K562 (cell line): ENCODE measurements at regions not wholly inside any gene's neighbourhood (a gene's known extent, or its start where the extent isn't known, plus 50 kb on each side); places are given as distances from the start of the nearest gene placed in this dataset.

Experiments used
- ATAC-seq: fragments of 200-7000 bp; cut with Tn5 transposase; 3 replicates; pipeline ENCODE4 v1.9.1; 2020; ENCODE audit warnings: moderate library complexity
- BruUV-seq: library from RNA; stranded (reverse); fragments of 400-500 nt; replicated peaks from 2 replicates; lab custom pipeline; 2021; lab: Mats Ljungman, UMichigan
- CTCF ChIA-PET: fragments of 300-600 bp; formaldehyde crosslinking; extraction: SDS; loops from one replicate; lab custom pipeline; 2021; ENCODE audit warnings: low intra/inter-chr PET ratio; lab: Yijun Ruan, JAX
- POLR2A ChIA-PET: fragments of 300-600, 350-650 bp; sonication (Branson Sonifier 250); formaldehyde crosslinking; extraction: SDS; loops from one replicate; lab custom pipeline; 2021; ENCODE audit warnings: antibody characterized with exemption, inconsistent platforms; lab: Yijun Ruan, JAX
- DNase-seq, 4 experiments: peaks; one replicate each; pipeline versions ENCODE4 v3.0.0 to v3.0.0-alpha.2; 2011 to 2018; ENCODE audit warnings: low spot score in 3 of 4, mixed read lengths in 3 of 4; ENCODE audit errors: extremely low read depth in 1 of 4
- FAIRE-seq: peaks from 2 replicates; lab custom pipeline; 2011; peaks lifted over from hg19 to GRCh38; lab: Jason Lieb, UNC
- H2AFZ ChIP-seq: 2 replicates; pipeline ENCODE4 v1.6.0; 2011; ENCODE audit warnings: low read depth, low read length, control low read depth, inconsistent platforms
- H3K27ac ChIP-seq: fragments of 200-600 bp; 3 replicates; pipeline ENCODE4 v1.8.0; 2011; ENCODE audit warnings: low read depth, mild to moderate bottlenecking, control low read depth, inconsistent platforms, low read length, moderate library complexity, mixed read lengths; ENCODE audit errors: extremely low read depth
- H3K27me3 ChIP-seq, 2 experiments: fragments of 300-600 bp in 1 of 2; 2 replicates in 1 of 2; 3 replicates in 1 of 2; pipeline versions ENCODE4 v1.6.0 to v1.8.0; 2011; ENCODE audit warnings: inconsistent platforms in 2 of 2, low read length in 2 of 2, mild to moderate bottlenecking in 1 of 2, mixed read lengths in 1 of 2, moderate library complexity in 1 of 2; ENCODE audit not compliant: control insufficient read depth in 2 of 2, insufficient read depth in 2 of 2
- H3K36me3 ChIP-seq: fragments of 300-600 bp; 3 replicates; pipeline ENCODE4 v1.8.0; 2011; ENCODE audit warnings: mild to moderate bottlenecking, low read length, inconsistent platforms; ENCODE audit not compliant: control insufficient read depth, insufficient read depth
- H3K4me1 ChIP-seq, 2 experiments: fragments of 200-600 bp in 1 of 2; replicated peaks in 1 of 2; 2 replicates in 1 of 2; 3 replicates in 1 of 2; pipeline versions ENCODE4 v1.5.1 to v1.8.0; 2011; ENCODE audit warnings: inconsistent platforms in 2 of 2, low read length in 2 of 2, mild to moderate bottlenecking in 1 of 2, mixed read lengths in 1 of 2, moderate library complexity in 1 of 2; ENCODE audit not compliant: control insufficient read depth in 2 of 2, insufficient read depth in 2 of 2
- H3K4me2 ChIP-seq: 2 replicates; pipeline ENCODE4 v1.6.1; 2011; ENCODE audit warnings: low read length, control low read depth, inconsistent platforms, mixed read lengths; ENCODE audit not compliant: insufficient read depth
- H3K4me3 ChIP-seq: fragments of 200-600 bp; sonication (generic), shearing (Covaris generic); 2 replicates; pipeline ENCODE4 v1.5.1; 2016; ENCODE audit warnings: control low read depth, inconsistent platforms
- H3K79me2 ChIP-seq: fragments of 200-600 bp; 3 replicates; pipeline ENCODE4 v1.8.0; 2011; ENCODE audit warnings: low read length, inconsistent platforms; ENCODE audit not compliant: control insufficient read depth, insufficient read depth
- H3K9ac ChIP-seq, 2 experiments: 2 replicates each; pipeline versions ENCODE4 v1.6.0 to v1.6.1; 2011; ENCODE audit warnings: low read depth in 2 of 2, low read length in 2 of 2, control low read depth in 1 of 2, inconsistent platforms in 1 of 2, mild to moderate bottlenecking in 1 of 2, mixed read lengths in 1 of 2; ENCODE audit not compliant: insufficient read depth in 1 of 2
- H3K9me1 ChIP-seq: one replicate; pipeline ENCODE4 v1.6.0; 2011; ENCODE audit warnings: inconsistent platforms, mild to moderate bottlenecking, low read length, moderate library complexity; ENCODE audit not compliant: control insufficient read depth, insufficient read depth
- H3K9me3 ChIP-seq: replicated peaks from 2 replicates; pipeline ENCODE4 v1.5.1; 2011; ENCODE audit warnings: low read depth, low read length, inconsistent platforms; ENCODE audit not compliant: control insufficient read depth, insufficient read depth
- H4K20me1 ChIP-seq: replicated peaks from 2 replicates; pipeline ENCODE4 v1.6.1; 2011; ENCODE audit warnings: low read length, inconsistent platforms, mixed read lengths; ENCODE audit not compliant: control insufficient read depth, insufficient read depth
- CBFB ChIP-seq: sonication (generic); formaldehyde crosslinking; IDR thresholded peaks from 2 replicates; pipeline ENCODE4 v1.4.0; 2020; ENCODE audit warnings: mild to moderate bottlenecking, missing genetic modification reagents
- GATAD2A ChIP-seq: fragments of 450-650 bp; IDR thresholded peaks from 2 replicates; pipeline ENCODE4 v1.6.1; 2017
- NR2C2 ChIP-seq, 2 experiments: fragments of 200-800 bp in 1 of 2; sonication (Bioruptor generic) in 1 of 2; sonication (generic) in 1 of 2; formaldehyde crosslinking in 1 of 2; IDR thresholded peaks; 2 replicates each; pipeline versions ENCODE4 v1.6.1 to v1.8.0; 2016 to 2022; ENCODE audit warnings: mild to moderate bottlenecking in 1 of 2, missing compliant biosample characterization in 1 of 2, missing genetic modification characterization in 1 of 2, missing genetic modification reagents in 1 of 2
- OTX1 ChIP-seq: fragments of 450-650 bp; formaldehyde crosslinking; IDR thresholded peaks from 2 replicates; pipeline ENCODE4 v1.4.0; 2022; ENCODE audit warnings: mild to moderate bottlenecking
- SREBF2 ChIP-seq: sonication (generic); formaldehyde crosslinking; IDR thresholded peaks from 2 replicates; pipeline ENCODE4 v1.4.0; 2020; ENCODE audit warnings: mild to moderate bottlenecking, missing genetic modification reagents
- TEAD2 ChIP-seq: fragments of 450-650 bp; IDR thresholded peaks from 2 replicates; pipeline ENCODE4 v1.6.1; 2016; ENCODE audit warnings: missing genetic modification characterization, control low read depth, missing compliant biosample characterization
- TOE1 ChIP-seq, 2 experiments: fragments of 450-650 bp in 1 of 2; sonication (generic) in 1 of 2; formaldehyde crosslinking in 1 of 2; IDR thresholded peaks; 2 replicates each; pipeline versions ENCODE4 v1.7.1 to v1.8.0; 2016 to 2022; ENCODE audit warnings: borderline replicate concordance in 2 of 2, mild to moderate bottlenecking in 2 of 2, antibody characterized with exemption in 1 of 2, inconsistent platforms in 1 of 2, low read depth in 1 of 2, missing genetic modification reagents in 1 of 2, moderate library complexity in 1 of 2
- ZNF217 ChIP-seq: sonication (generic); formaldehyde crosslinking; IDR thresholded peaks from 2 replicates; pipeline ENCODE4 v1.8.0; 2022; ENCODE audit warnings: mild to moderate bottlenecking, missing genetic modification reagents
- ZNF263 ChIP-seq: sonication (generic); formaldehyde crosslinking; IDR thresholded peaks from 2 replicates; pipeline ENCODE4 v1.8.0; 2022; ENCODE audit warnings: mild to moderate bottlenecking, missing genetic modification reagents, borderline replicate concordance
- WGBS: fragments of 100-300 bp; shearing (Covaris generic); methylation state at CpG from one replicate; pipeline ENCODE4 v1.1.6; 2016; ENCODE audit warnings: low coverage, mixed read lengths; ENCODE audit not compliant: insufficient coverage; ENCODE audit errors: missing lambda C conversion rate; 5-methylcytosine and 5-hydroxymethylcytosine counted together
- in situ Hi-C: fragments of 300-500 bp; cut with MboI; formaldehyde crosslinking; loops from 4 replicates; pipeline ENCODE4 v1.15.0; 2018; ENCODE audit warnings: inconsistent platforms, mixed read lengths
- intact Hi-C: fragments of 100-400 bp; cut with micrococcal nuclease; formaldehyde crosslinking; loops from 2 replicates; pipeline ENCODE4 v1.14.2; 2022
- TF ChIP-seq, protein P1 (sequence below): fragments of 150-350 bp; conservative IDR thresholded peaks from 2 replicates; pipeline ENCODE4 v1.6.1; 2014; ENCODE audit warnings: low read length
- TF ChIP-seq, protein P2 (sequence below): fragments of 250-450 bp; sonication (Bioruptor Pico); IDR thresholded peaks from 2 replicates; pipeline ENCODE4 v1.5.0; 2021; ENCODE audit warnings: mild to moderate bottlenecking, moderate library complexity
- TF ChIP-seq, protein P3 (sequence below), 2 experiments: fragments of 450-650 bp in 1 of 2; IDR thresholded peaks; 2 replicates each; pipeline ENCODE4 v1.6.1; 2011 to 2017; ENCODE audit warnings: low read depth in 2 of 2, antibody characterized with exemption in 1 of 2, borderline replicate concordance in 1 of 2, low read length in 1 of 2, mild to moderate bottlenecking in 1 of 2, mixed read lengths in 1 of 2; ENCODE audit not compliant: control insufficient read depth in 1 of 2

DNA sequence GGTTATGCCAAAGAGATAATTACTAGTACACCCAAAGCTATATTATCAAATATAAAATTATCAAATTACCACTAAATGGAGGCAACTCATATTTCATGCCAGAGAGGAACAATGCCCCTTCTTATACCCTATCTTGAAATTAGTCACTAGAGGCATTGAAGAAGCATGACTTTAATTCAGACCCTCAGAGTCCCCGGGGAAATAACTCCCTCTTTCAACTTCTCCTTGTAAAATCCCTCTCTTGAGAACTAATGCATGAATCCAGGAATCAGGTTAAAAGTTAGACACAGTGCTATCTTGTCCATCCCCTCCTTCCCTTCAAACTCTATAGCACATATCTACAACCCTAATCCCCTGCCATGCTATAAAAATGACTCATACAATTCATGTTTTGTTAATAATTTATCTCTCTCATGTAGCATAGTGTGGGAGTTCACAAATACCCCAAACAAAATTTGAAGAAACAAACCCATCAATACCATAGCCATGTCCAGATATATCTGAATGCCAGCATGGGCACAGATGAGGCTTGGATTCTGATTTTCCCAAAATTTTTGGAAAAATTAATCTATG, 665.4 kb downstream of the KCNA4 start:
- H3K9me3 ChIP-seq, result no peaks in the 10 kb centered on the region
- no peak overlapping the region for H2AFZ ChIP-seq
- CTCF ChIA-PET, result no interaction called here
- no peak for FAIRE-seq
- no peak for TF ChIP-seq ZNF217 (CRISPR knock-in tag)
- TF ChIP-seq NR2C2 (CRISPR knock-in tag; IDR thresholded peaks at IDR 0.05), result no peak
- no peak for TF ChIP-seq NR2C2 (tag; IDR thresholded peaks at IDR 0.05)
- TF ChIP-seq ZNF263, result no peak
- TF ChIP-seq, protein P1, sequence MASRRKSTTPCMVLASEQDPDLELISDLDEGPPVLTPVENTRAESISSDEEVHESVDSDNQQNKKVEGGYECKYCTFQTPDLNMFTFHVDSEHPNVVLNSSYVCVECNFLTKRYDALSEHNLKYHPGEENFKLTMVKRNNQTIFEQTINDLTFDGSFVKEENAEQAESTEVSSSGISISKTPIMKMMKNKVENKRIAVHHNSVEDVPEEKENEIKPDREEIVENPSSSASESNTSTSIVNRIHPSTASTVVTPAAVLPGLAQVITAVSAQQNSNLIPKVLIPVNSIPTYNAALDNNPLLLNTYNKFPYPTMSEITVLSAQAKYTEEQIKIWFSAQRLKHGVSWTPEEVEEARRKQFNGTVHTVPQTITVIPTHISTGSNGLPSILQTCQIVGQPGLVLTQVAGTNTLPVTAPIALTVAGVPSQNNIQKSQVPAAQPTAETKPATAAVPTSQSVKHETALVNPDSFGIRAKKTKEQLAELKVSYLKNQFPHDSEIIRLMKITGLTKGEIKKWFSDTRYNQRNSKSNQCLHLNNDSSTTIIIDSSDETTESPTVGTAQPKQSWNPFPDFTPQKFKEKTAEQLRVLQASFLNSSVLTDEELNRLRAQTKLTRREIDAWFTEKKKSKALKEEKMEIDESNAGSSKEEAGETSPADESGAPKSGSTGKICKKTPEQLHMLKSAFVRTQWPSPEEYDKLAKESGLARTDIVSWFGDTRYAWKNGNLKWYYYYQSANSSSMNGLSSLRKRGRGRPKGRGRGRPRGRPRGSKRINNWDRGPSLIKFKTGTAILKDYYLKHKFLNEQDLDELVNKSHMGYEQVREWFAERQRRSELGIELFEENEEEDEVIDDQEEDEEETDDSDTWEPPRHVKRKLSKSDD, result no peak
- no peak for TF ChIP-seq TOE1 (IDR thresholded peaks at IDR 0.05; ENCODE audit: borderline replicate concordance)
- TF ChIP-seq TOE1 (CRISPR knock-in tag; IDR thresholded peaks at IDR 0.05; ENCODE audit: borderline replicate concordance, low read depth), result no peak
- TF ChIP-seq, protein P2, sequence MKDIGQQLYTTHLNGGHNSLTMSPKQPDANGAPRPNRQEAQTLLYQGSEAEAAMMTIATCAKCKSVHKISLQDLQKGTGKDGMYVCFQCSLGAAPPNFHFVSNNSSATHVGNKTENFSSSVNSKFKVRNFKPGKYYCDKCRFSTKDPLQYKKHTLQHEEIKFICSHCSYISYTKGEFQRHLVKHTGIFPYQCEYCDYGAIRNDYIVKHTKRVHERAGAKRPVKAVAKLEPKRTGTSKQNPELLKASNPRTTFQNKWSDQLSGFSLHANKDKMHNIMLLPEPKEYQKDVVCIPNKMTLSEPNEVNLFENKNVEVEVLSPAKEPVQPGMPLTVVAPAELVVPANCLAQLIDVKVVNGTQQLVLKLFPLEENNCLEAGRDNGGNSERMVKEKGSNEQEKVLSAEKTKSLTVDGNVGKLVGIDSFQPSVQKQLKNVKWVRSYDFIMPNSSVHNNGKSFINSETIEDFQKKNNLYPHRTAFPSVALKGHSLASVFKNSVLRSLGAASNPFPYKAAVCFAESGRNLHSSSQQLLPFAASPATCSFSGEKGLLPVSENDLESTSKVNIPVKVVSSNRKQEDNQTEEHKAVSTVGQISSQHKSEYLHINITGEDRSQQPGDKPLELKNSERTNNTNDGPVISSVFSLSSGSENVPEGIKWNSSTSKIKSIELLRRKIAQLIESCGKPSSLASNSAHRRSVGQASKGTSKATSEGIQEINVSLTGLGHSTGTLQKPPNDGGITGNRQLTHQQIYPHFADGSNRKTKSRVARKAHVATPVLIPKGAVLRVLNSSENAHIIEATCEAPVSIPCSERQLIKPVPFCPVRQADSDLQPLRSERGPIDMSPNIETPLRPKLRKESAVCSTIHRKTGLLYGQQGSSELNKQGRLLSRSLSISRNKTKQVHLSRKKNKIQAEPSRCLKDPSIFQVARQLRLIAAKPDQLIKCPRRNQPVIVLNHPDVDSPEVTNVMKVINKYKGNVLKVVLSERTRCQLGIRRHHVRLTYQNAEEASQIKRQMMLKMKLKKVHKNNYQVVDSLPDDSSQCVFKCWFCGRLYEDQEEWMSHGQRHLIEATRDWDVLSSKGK (CRISPR knock-in tag), result no peak
- no peak for TF ChIP-seq OTX1 (CRISPR knock-in tag)
- TF ChIP-seq GATAD2A, result no peak
- TF ChIP-seq TEAD2, result no peak
- TF ChIP-seq, protein P3, sequence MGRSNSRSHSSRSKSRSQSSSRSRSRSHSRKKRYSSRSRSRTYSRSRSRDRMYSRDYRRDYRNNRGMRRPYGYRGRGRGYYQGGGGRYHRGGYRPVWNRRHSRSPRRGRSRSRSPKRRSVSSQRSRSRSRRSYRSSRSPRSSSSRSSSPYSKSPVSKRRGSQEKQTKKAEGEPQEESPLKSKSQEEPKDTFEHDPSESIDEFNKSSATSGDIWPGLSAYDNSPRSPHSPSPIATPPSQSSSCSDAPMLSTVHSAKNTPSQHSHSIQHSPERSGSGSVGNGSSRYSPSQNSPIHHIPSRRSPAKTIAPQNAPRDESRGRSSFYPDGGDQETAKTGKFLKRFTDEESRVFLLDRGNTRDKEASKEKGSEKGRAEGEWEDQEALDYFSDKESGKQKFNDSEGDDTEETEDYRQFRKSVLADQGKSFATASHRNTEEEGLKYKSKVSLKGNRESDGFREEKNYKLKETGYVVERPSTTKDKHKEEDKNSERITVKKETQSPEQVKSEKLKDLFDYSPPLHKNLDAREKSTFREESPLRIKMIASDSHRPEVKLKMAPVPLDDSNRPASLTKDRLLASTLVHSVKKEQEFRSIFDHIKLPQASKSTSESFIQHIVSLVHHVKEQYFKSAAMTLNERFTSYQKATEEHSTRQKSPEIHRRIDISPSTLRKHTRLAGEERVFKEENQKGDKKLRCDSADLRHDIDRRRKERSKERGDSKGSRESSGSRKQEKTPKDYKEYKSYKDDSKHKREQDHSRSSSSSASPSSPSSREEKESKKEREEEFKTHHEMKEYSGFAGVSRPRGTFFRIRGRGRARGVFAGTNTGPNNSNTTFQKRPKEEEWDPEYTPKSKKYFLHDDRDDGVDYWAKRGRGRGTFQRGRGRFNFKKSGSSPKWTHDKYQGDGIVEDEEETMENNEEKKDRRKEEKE (IDR thresholded peaks at IDR 0.05; ENCODE audit: borderline replicate concordance in 1 of 2, control insufficient read depth in 1 of 2, low read depth in 2 of 2, low read length in 1 of 2), result no peak
- TF ChIP-seq CBFB (CRISPR knock-in tag), result no peak
- no peak for TF ChIP-seq SREBF2 (CRISPR knock-in tag)
- TF ChIP-seq, all 486 proteins: peak for 0
- WGBS, result 0% methylated on average over 1 of the region's 1 CpG
- Histone ChIP-seq H3K9me1 (no peaks in the 10 kb centered on the region), H3K9ac (no peak overlapping the region), H3K27ac (no peak overlapping the region), H3K4me3 (no peak overlapping the region), H3K79me2 (no peaks in the 10 kb centered on the region), H3K4me1 (no peaks in the 10 kb centered on the region), H3K4me2 (no peak overlapping the region), H4K20me1 (no peaks in the 10 kb centered on the region), H3K36me3 (no peaks in the 10 kb centered on the region), H3K27me3 (no peaks in the 10 kb centered on the region)
- no peak for ATAC-seq
- intact Hi-C loops, result no loop called here
- BruUV-seq, result no TSS peak
- no peak for DNase-seq
- in situ Hi-C loops, result no loop called here
- POLR2A ChIA-PET, result no interaction called here
